ENCODE measurements at regions not wholly inside any gene's neighbourhood (a gene's known extent, or its start where the extent isn't known, plus 50 kb on each side); places are given as distances from the start of the nearest gene placed in this dataset.

DNA sequence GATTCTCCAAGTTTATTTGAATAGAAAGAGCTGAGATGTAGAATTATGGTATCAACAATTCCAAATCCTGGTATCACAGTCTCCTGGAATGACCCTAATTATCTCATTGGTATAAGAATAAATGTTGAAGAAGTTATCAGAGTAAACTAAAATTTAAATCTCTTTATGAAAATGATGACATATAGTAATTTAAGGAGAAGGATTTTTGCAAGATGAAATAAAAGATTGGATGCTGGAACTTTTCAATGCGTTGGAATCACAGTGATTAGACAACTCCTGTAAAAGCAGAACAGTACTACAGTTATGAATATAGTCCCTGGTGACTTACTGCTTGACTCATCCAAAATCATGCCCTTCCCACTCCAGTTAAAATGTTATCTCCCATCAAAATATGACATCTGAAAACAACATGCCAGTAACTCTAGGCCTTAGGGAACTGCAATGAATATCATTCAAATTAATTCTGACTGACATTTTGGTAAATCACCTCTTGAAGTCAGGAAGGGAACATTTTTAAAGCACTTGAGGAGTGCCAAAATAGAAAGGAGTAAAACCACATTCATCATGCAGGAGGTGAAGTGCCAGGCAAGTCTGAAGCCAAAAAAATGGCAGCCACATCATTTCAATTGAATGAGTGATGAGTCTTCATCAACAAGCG, 197.8 kb upstream of the PRKD1 start:
- TF ChIP-seq, protein P1, sequence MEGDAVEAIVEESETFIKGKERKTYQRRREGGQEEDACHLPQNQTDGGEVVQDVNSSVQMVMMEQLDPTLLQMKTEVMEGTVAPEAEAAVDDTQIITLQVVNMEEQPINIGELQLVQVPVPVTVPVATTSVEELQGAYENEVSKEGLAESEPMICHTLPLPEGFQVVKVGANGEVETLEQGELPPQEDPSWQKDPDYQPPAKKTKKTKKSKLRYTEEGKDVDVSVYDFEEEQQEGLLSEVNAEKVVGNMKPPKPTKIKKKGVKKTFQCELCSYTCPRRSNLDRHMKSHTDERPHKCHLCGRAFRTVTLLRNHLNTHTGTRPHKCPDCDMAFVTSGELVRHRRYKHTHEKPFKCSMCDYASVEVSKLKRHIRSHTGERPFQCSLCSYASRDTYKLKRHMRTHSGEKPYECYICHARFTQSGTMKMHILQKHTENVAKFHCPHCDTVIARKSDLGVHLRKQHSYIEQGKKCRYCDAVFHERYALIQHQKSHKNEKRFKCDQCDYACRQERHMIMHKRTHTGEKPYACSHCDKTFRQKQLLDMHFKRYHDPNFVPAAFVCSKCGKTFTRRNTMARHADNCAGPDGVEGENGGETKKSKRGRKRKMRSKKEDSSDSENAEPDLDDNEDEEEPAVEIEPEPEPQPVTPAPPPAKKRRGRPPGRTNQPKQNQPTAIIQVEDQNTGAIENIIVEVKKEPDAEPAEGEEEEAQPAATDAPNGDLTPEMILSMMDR (IDR thresholded peaks at IDR 0.05), result no peak
- TF ChIP-seq POLR2A (IDR thresholded peaks at IDR 0.05), result no peak

All from lower leg skin (tissue), 3 donors.